Upper lobe of left lung (tissue), 6 donors: ENCODE measurements at regions not wholly inside any gene's neighbourhood (a gene's known extent, or its start where the extent isn't known, plus 50 kb on each side); places are given as distances from the start of the nearest gene placed in this dataset.

ENCODE experiments used
- ATAC-seq, 2 donors: fragments of 200-7000 bp; cut with Tn5 transposase; one replicate each; pipeline ENCODE4 v1.9.1; 2022; ENCODE audit warnings: mild to moderate bottlenecking in 2 of 2, moderate library complexity in 2 of 2; ENCODE audit not compliant: low FRiP score in 2 of 2
- DNase-seq, 2 donors: peaks; one replicate each; pipeline ENCODE4 v3.0.0-alpha.2; 2019 to 2020
- H3K27ac ChIP-seq, 4 donors: fragments of 200-600 bp; sonication (generic); one replicate each; pipeline ENCODE4 v1.5.1; 2016 to 2019
- H3K27me3 ChIP-seq, 4 donors: fragments of 200-600 bp; sonication (generic); one replicate each; pipeline ENCODE4 v1.5.1; 2017 to 2019
- H3K36me3 ChIP-seq, 4 donors: fragments of 200-600 bp; sonication (generic); one replicate each; pipeline ENCODE4 v1.5.1; 2016 to 2019
- H3K4me1 ChIP-seq, 4 donors: fragments of 200-600 bp; sonication (generic); one replicate each; pipeline ENCODE4 v1.5.1; 2018 to 2019
- H3K4me3 ChIP-seq, 4 donors: fragments of 200-600 bp; sonication (generic); one replicate each; pipeline ENCODE4 v1.5.1; 2017 to 2019; ENCODE audit warnings: mild to moderate bottlenecking in 2 of 4, moderate library complexity in 1 of 4
- H3K9me3 ChIP-seq, 4 donors: fragments of 200-600 bp; sonication (generic); one replicate each; pipeline ENCODE4 v1.5.1; 2018 to 2019
- CTCF ChIP-seq, 6 experiments: fragments of 450-650 bp in 4 of 6; fragments of 200-600 bp in 2 of 6; sonication (generic) in 2 of 6; IDR thresholded peaks; one replicate each; pipeline ENCODE4 v1.5.1; 2016 to 2019; ENCODE audit warnings: antibody characterized with exemption in 6 of 6
- EP300 ChIP-seq, 4 donors: sonication (generic); formaldehyde crosslinking; IDR thresholded peaks; one replicate each; pipeline ENCODE4 v1.5.1; 2017; ENCODE audit warnings: antibody characterized with exemption in 4 of 4, control low read depth in 2 of 4
- POLR2A ChIP-seq, 4 donors: fragments of 450-650 bp; IDR thresholded peaks; one replicate each; pipeline ENCODE4 v1.5.1; 2016 to 2017; ENCODE audit warnings: antibody characterized with exemption in 4 of 4, mild to moderate bottlenecking in 2 of 4
- POLR2AphosphoS5 ChIP-seq, 2 donors: sonication (generic); formaldehyde crosslinking; IDR thresholded peaks; one replicate each; pipeline ENCODE4 v1.5.1; 2017; ENCODE audit warnings: antibody characterized with exemption in 2 of 2
- WGBS, 2 donors: methylation state at CpG; one replicate each; pipeline ENCODE4 v1.1.5; 2017 to 2018; 5-methylcytosine and 5-hydroxymethylcytosine counted together
- donor health status: DM: no; HTN: no; CAD: no; lungs with moderate emphysema.
- donor health status: DM: no; HTN: yes; CAD: no; lungs with severe emphysema.

- no peaks in the 10 kb centered on the region for H3K36me3 ChIP-seq
- ATAC-seq: no peak
- WGBS, 2 donors: 66 to 72% methylated on average over 2 of the region's 2 CpGs
- H3K27ac ChIP-seq: no peak overlapping the region
- no peak for DNase-seq
- no peaks in the 10 kb centered on the region for H3K9me3 ChIP-seq
- H3K27me3 ChIP-seq: no peaks in the 10 kb centered on the region
- TF ChIP-seq POLR2AphosphoS5 (IDR thresholded peaks at IDR 0.05) (no peak), POLR2A (IDR thresholded peaks at IDR 0.05) (no peak), CTCF (IDR thresholded peaks at IDR 0.05) (no peak), EP300 (IDR thresholded peaks at IDR 0.05) (no peak)
- H3K4me1 ChIP-seq: no peaks in the 10 kb centered on the region
- no peak overlapping the region for H3K4me3 ChIP-seq
Measured at GRCh38 chr5:30686530-30686929, 507.0 kb upstream of the CDH6 start.

- peaks cover 0 to 14% (median 5%) of the 10 kb centered on the region in 4 donors for H3K9me3 ChIP-seq
- DNase-seq (no peak), ATAC-seq (no peak)
- no peak for TF ChIP-seq POLR2A (IDR thresholded peaks at IDR 0.05)
- TF ChIP-seq CTCF (IDR thresholded peaks at IDR 0.05): no peak
- TF ChIP-seq POLR2AphosphoS5 (IDR thresholded peaks at IDR 0.05): no peak
- no peak for TF ChIP-seq EP300 (IDR thresholded peaks at IDR 0.05)
- no peak overlapping the region for H3K4me3 ChIP-seq
- H3K27me3 ChIP-seq: no peaks in the 10 kb centered on the region
- H3K4me1 ChIP-seq: no peaks in the 10 kb centered on the region
- no peak overlapping the region for H3K27ac ChIP-seq
- WGBS, 2 donors: 66 to 68% methylated on average over 1 of the region's 1 CpG
- no peaks in the 10 kb centered on the region for H3K36me3 ChIP-seq
Measured at GRCh38 chr5:30676223-30676840, 517.2 kb upstream of the CDH6 start.

DNA sequence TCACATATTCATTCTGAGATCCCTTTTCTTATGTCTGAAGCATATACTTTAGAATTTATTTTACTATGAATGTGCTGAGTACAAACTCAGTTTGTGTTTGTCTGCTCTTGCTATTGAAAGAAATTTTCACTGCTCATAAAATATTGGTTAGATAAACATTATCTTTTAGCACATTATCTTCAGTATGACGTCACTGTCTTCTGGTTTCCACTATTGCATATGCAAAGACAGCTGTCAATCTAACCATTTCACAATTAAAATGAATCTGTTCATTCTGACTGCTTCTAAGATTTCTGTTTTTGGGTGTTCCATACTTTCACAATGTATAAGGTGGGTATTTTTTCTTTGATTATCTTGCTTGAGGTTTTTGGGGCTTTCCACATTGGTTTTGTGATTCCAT is 526.2 kb upstream of the CDH6 start:
- TF ChIP-seq POLR2A (IDR thresholded peaks at IDR 0.05): no peak
- TF ChIP-seq CTCF (IDR thresholded peaks at IDR 0.05): no peak
- no peak for TF ChIP-seq EP300 (IDR thresholded peaks at IDR 0.05)
- TF ChIP-seq POLR2AphosphoS5 (IDR thresholded peaks at IDR 0.05): no peak
- Histone ChIP-seq H3K27me3 (no peaks in the 10 kb centered on the region), H3K27ac (no peak overlapping the region), H3K36me3 (no peaks in the 10 kb centered on the region), H3K4me3 (no peak overlapping the region), H3K9me3 (no peaks in the 10 kb centered on the region), H3K4me1 (no peaks in the 10 kb centered on the region)
- WGBS, 2 donors: 38 to 50% methylated on average over 1 of the region's 1 CpG
- DNase-seq (no peak), ATAC-seq (no peak)

DNA sequence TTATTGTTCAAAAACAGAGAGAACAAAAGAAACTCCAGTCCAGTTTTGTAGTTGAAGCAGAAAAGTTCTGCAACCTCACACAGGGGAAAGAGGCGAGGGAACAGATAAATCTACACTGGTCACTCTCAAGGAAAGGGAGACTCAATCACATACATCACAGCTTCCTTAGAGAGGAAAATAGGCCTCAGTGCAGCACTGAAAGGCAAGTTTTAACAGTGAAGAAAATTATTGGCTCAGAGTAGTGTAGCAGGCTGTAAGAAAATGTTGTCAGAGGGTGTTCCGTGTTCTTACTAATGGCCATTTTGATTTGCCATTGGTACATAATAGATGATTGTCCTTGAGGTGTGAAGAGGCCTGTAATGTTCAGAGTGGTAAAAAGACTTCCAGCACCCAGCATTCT is 530.0 kb upstream of the CDH6 start:
- no peak overlapping the region for H3K4me3 ChIP-seq
- no peaks in the 10 kb centered on the region for H3K36me3 ChIP-seq
- no peak for ATAC-seq
- no peaks in the 10 kb centered on the region for H3K27me3 ChIP-seq
- 70 to 80% methylated on average over 2 of the region's 2 CpGs for WGBS, 2 donors
- no peak for DNase-seq
- H3K27ac ChIP-seq: no peak overlapping the region
- no peaks in the 10 kb centered on the region for H3K4me1 ChIP-seq
- TF ChIP-seq CTCF (IDR thresholded peaks at IDR 0.05): no peak
- TF ChIP-seq POLR2A (IDR thresholded peaks at IDR 0.05): no peak
- TF ChIP-seq EP300 (IDR thresholded peaks at IDR 0.05): no peak
- no peak for TF ChIP-seq POLR2AphosphoS5 (IDR thresholded peaks at IDR 0.05)
- no peaks in the 10 kb centered on the region for H3K9me3 ChIP-seq

DNA sequence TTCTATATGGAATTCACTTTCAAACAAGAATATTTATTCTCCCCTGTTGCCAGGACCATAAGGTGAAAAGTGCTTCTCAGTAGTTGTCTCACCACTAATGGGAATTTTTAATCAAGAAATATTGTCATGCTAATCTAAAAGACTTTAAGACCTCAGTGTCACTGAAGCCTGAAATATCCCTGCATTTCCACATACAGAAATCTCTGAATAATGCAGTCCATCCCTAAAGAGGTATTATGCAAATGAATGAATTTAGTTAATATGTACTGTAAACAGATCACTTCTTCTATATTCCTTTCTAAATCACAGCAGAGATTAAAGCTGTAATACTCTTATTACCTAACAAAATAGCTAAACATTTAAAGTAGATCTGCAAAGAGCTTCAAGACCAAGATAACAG is 531.1 kb upstream of the CDH6 start:
- no peak for ATAC-seq
- TF ChIP-seq CTCF (IDR thresholded peaks at IDR 0.05) (no peak), POLR2A (IDR thresholded peaks at IDR 0.05) (no peak), EP300 (IDR thresholded peaks at IDR 0.05) (no peak), POLR2AphosphoS5 (IDR thresholded peaks at IDR 0.05) (no peak)
- no peaks in the 10 kb centered on the region for H3K4me1 ChIP-seq

More for the DNA sequence above, 531.1 kb upstream of the CDH6 start:
- no peaks in the 10 kb centered on the region for H3K27me3 ChIP-seq
- no peaks in the 10 kb centered on the region for H3K9me3 ChIP-seq
- DNase-seq: no peak
- no peaks in the 10 kb centered on the region for H3K36me3 ChIP-seq
- H3K27ac ChIP-seq: no peak overlapping the region
- H3K4me3 ChIP-seq: no peak overlapping the region
